HepG2 (cell line): ENCODE measurements at regions not wholly inside any gene's neighbourhood (a gene's known extent, or its start where the extent isn't known, plus 50 kb on each side); places are given as distances from the start of the nearest gene placed in this dataset.

Source experiments
- EZH2 ChIP-seq: conservative IDR thresholded peaks from 2 replicates; pipeline ENCODE4 v1.6.1; 2012; ENCODE audit warnings: mild to moderate bottlenecking, low read depth, low read length, moderate library complexity
- HDAC6 ChIP-seq: fragments of 200-600 bp; sonication (generic); IDR thresholded peaks from 2 replicates; pipeline ENCODE4 v1.7.0; 2017; ENCODE audit warnings: mild to moderate bottlenecking, antibody characterized with exemption, low read length, low read depth
- NR1H2 ChIP-seq: sonication (generic); formaldehyde crosslinking; IDR thresholded peaks from 2 replicates; pipeline ENCODE4 v1.8.1; 2022; ENCODE audit warnings: low read depth, missing genetic modification reagents, borderline replicate concordance
- POLR2A ChIP-seq, 2 experiments: IDR thresholded peaks; 2 replicates each; pipeline ENCODE4 v1.6.1; 2011; ENCODE audit warnings: low read depth in 2 of 2, low read length in 2 of 2, mild to moderate bottlenecking in 1 of 2, moderate library complexity in 1 of 2; ENCODE audit not compliant: insufficient read depth in 1 of 2
- POLR2AphosphoS5 ChIP-seq: IDR thresholded peaks from 2 replicates; pipeline ENCODE4 v1.6.1; 2012; ENCODE audit warnings: low read depth, low read length
- ZBTB3 ChIP-seq: sonication (generic); formaldehyde crosslinking; IDR thresholded peaks from 2 replicates; pipeline ENCODE4 v1.4.0; 2020; ENCODE audit warnings: low read depth, mild to moderate bottlenecking, moderate library complexity, missing genetic modification reagents, borderline replicate concordance
- ZKSCAN1 ChIP-seq: fragments of 150-350 bp; IDR thresholded peaks from 2 replicates; pipeline ENCODE4 v1.6.1; 2014; ENCODE audit warnings: low read length
- ZNF101 ChIP-seq: sonication (generic); formaldehyde crosslinking; IDR thresholded peaks from 2 replicates; pipeline ENCODE4 v1.4.0; 2020; ENCODE audit warnings: mild to moderate bottlenecking, low read depth, missing genetic modification reagents, borderline replicate concordance

DNA sequence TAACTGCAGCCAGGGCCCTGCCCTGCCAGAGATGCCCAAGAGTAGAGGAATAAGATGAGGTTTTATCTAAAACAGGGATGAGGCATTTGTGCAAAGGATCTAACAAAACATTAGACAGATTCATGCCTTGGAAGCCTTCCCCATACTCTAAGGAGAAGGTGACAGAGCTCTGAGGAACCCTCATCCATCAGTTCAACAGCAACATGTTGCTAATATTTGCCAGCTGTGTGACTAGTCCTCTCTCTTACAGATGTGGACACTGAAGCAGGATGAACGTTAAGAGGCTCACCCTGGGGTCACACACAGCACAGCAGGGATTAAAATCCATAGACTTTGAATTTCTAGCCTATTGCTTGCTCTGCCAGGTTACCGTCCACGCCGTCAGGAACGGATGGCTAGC, 99.0 kb downstream of the ZBTB18 start:
- TF ChIP-seq EZH2 (no peak), ZKSCAN1 (no peak), HDAC6 (no peak), ZBTB3 (no peak), POLR2A (IDR thresholded peaks at IDR 0.05; ENCODE audit: insufficient read depth in 1 of 2, low read depth in 2 of 2, low read length in 2 of 2) (no peak), POLR2AphosphoS5 (no peak), ZNF101 (no peak), NR1H2 (CRISPR knock-in tag) (no peak)
